HepG2 (cell line): ENCODE measurements at regions not wholly inside any gene's neighbourhood (a gene's known extent, or its start where the extent isn't known, plus 50 kb on each side); places are given as distances from the start of the nearest gene placed in this dataset.

Experiments
- BRCA1 ChIP-seq: sonication (generic); formaldehyde crosslinking; IDR thresholded peaks from 2 replicates; pipeline ENCODE4 v1.4.0; 2020; ENCODE audit warnings: missing genetic modification reagents
- NPAS2 ChIP-seq: sonication (generic); formaldehyde crosslinking; IDR thresholded peaks from 2 replicates; pipeline ENCODE4 v1.8.0; 2022; ENCODE audit warnings: mild to moderate bottlenecking, missing genetic modification reagents, borderline replicate concordance
- RNF219 ChIP-seq: sonication (generic); formaldehyde crosslinking; IDR thresholded peaks from 2 replicates; pipeline ENCODE4 v1.5.0; 2020; ENCODE audit warnings: mild to moderate bottlenecking, missing genetic modification reagents
- TFE3 ChIP-seq: IDR thresholded peaks from 2 replicates; pipeline ENCODE4 v1.6.1; 2016
- ZNF333 ChIP-seq: sonication (generic); formaldehyde crosslinking; IDR thresholded peaks from 2 replicates; pipeline ENCODE4 v1.4.0; 2020; ENCODE audit warnings: mild to moderate bottlenecking, missing genetic modification reagents, borderline replicate concordance
- ZNF703 ChIP-seq: sonication (generic); formaldehyde crosslinking; IDR thresholded peaks from 2 replicates; pipeline ENCODE4 v1.5.1; 2020; ENCODE audit warnings: missing genetic modification reagents, mild to moderate bottlenecking, moderate library complexity, borderline replicate concordance
- TF ChIP-seq, protein P1 (sequence below): IDR thresholded peaks from 2 replicates; pipeline ENCODE4 v1.6.1; 2012; ENCODE audit warnings: low read length, improper control_type of control experiment

DNA sequence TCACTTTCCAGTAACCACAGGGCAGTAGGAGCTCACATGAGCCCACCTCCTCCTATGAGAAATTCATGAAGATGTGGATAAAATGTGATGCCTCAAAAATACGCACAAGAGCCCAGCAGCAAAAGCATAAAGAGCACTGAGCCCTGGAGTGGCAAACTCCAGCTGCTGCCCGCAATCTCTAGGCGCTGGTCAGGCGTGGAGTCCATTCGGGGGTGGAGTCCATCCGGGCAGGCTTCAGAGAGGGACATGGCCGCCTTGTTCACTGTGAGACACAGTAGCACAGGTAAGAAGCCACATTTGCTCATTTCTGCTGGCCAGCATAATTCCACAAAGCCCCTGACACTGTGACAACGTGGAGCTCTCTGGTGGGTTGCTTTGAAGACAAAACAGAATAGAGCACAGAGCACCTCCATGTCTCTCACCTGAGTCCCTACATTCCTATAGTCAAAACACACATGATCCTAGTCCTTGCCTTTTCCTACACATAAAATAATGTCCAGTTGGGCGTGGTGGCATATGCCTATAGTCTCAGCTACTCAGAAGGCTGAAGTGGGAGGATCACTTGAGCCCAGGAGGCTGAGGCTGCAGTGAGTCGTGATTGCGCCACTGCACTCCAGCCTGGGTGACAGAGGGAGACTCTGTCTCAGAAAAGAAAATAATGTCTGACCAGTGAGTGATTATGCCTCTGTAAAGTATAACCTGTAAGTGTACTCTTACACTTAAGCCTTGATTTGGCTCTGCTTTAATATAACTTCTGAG, 365.2 kb downstream of the GADD45G start:
- no peak for TF ChIP-seq NPAS2 (CRISPR knock-in tag)
- TF ChIP-seq TFE3 (CRISPR knock-in tag), result no peak
- TF ChIP-seq ZNF333 (CRISPR knock-in tag), result no peak
- no peak for TF ChIP-seq BRCA1 (CRISPR knock-in tag)
- TF ChIP-seq, protein P1, sequence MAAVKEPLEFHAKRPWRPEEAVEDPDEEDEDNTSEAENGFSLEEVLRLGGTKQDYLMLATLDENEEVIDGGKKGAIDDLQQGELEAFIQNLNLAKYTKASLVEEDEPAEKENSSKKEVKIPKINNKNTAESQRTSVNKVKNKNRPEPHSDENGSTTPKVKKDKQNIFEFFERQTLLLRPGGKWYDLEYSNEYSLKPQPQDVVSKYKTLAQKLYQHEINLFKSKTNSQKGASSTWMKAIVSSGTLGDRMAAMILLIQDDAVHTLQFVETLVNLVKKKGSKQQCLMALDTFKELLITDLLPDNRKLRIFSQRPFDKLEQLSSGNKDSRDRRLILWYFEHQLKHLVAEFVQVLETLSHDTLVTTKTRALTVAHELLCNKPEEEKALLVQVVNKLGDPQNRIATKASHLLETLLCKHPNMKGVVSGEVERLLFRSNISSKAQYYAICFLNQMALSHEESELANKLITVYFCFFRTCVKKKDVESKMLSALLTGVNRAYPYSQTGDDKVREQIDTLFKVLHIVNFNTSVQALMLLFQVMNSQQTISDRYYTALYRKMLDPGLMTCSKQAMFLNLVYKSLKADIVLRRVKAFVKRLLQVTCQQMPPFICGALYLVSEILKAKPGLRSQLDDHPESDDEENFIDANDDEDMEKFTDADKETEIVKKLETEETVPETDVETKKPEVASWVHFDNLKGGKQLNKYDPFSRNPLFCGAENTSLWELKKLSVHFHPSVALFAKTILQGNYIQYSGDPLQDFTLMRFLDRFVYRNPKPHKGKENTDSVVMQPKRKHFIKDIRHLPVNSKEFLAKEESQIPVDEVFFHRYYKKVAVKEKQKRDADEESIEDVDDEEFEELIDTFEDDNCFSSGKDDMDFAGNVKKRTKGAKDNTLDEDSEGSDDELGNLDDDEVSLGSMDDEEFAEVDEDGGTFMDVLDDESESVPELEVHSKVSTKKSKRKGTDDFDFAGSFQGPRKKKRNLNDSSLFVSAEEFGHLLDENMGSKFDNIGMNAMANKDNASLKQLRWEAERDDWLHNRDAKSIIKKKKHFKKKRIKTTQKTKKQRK, result no peak
- no peak for TF ChIP-seq RNF219 (CRISPR knock-in tag)
- no peak for TF ChIP-seq ZNF703 (CRISPR knock-in tag)
